ENCODE measurements at regions not wholly inside any gene's neighbourhood (a gene's known extent, or its start where the extent isn't known, plus 50 kb on each side); places are given as distances from the start of the nearest gene placed in this dataset.
"Not testable (repeated sequence)": the region's sequence is repeated elsewhere in the genome, so short reads cannot be mapped to it uniquely, and the experiment has no call there.

GRCh38 chr14:105890474-105891220 lies 364.3 kb downstream of the TMEM121 start:
- TF ChIP-seq CTCF (IDR thresholded peaks at IDR 0.05), result no peak
- FAIRE-seq, result no peak

GRCh38 chr14:105891221-105891602 lies 364.8 kb downstream of the TMEM121 start:
- 54 to 56% methylated on average over 14 to 15 of the region's 15 CpGs for WGBS, 2 donors
- peak in 2 of 6 donors; percentile 6 to 21 for DNase-seq
- no peak overlapping the region for H3K4me3 ChIP-seq
- no peak overlapping the region for H3K27ac ChIP-seq
- no peaks in the 10 kb centered on the region for H3K9me3 ChIP-seq
- ATAC-seq, result no peak
- no peak for FAIRE-seq
- H3K4me1 ChIP-seq, result no peaks in the 10 kb centered on the region
- intact Hi-C loops (cut with DNase I), result no loop called here
- H3K36me3 ChIP-seq, result no peaks in the 10 kb centered on the region
- no peaks in the 10 kb centered on the region for H3K27me3 ChIP-seq
- no peak for TF ChIP-seq CTCF (IDR thresholded peaks at IDR 0.05)

More at GRCh38 chr14:105890474-105891220, 364.3 kb downstream of the TMEM121 start:
- 62 to 72% methylated on average over 17 to 18 of the region's 18 CpGs for WGBS, 2 donors
- H3K4me3 ChIP-seq, result no peak overlapping the region
- no peak for ATAC-seq
- H3K36me3 ChIP-seq, result no peaks in the 10 kb centered on the region
- intact Hi-C loops (cut with DNase I), result no loop called here
- no peaks in the 10 kb centered on the region for H3K4me1 ChIP-seq
- peak in 3 of 6 donors; percentile 11 to 50 (median 41) for DNase-seq
- H3K27me3 ChIP-seq, result no peaks in the 10 kb centered on the region
- H3K9me3 ChIP-seq, result no peaks in the 10 kb centered on the region
- H3K27ac ChIP-seq, result no peak overlapping the region

GRCh38 chr14:105891631-105892452 lies 365.5 kb downstream of the TMEM121 start:
- ATAC-seq (no peak), FAIRE-seq (no peak), DNase-seq (peak in 3 of 6 donors; percentile 15 to 43 (median 35))
- Histone ChIP-seq H3K9me3 (no peaks in the 10 kb centered on the region), H3K27me3 (no peaks in the 10 kb centered on the region), H3K36me3 (no peaks in the 10 kb centered on the region), H3K27ac (no peak overlapping the region), H3K4me3 (no peak overlapping the region), H3K4me1 (no peaks in the 10 kb centered on the region)
- intact Hi-C loops (cut with DNase I), result no loop called here
- no peak for TF ChIP-seq CTCF (IDR thresholded peaks at IDR 0.05)
- 46 to 61% methylated on average over 12 to 18 of the region's 18 CpGs for WGBS, 2 donors

GRCh38 chr14:105892453-105893441 lies 366.4 kb downstream of the TMEM121 start:
- H3K4me3 ChIP-seq; H3K27ac ChIP-seq; H3K27me3 ChIP-seq; H3K4me1 ChIP-seq; intact Hi-C loops (cut with DNase I); ATAC-seq; H3K9me3 ChIP-seq; FAIRE-seq; H3K36me3 ChIP-seq: not testable (repeated sequence)
- peak in 3 of 6 donors; percentile 7 to 44 (median 34) for DNase-seq
- 58 to 65% methylated on average over 15 to 27 of the region's 27 CpGs for WGBS, 2 donors

GRCh38 chr14:105893686-105894085 lies 367.3 kb downstream of the TMEM121 start:
- 68 to 74% methylated on average over 7 to 11 of the region's 12 CpGs for WGBS, 2 donors
- ATAC-seq; H3K9me3 ChIP-seq; H3K4me3 ChIP-seq; H3K4me1 ChIP-seq; H3K27me3 ChIP-seq; H3K36me3 ChIP-seq; H3K27ac ChIP-seq; intact Hi-C loops (cut with DNase I); FAIRE-seq: not testable (repeated sequence)
- peak in 2 of 6 donors; percentile 8 to 30 for DNase-seq
